ENCODE measurements at regions not wholly inside any gene's neighbourhood (a gene's known extent, or its start where the extent isn't known, plus 50 kb on each side); places are given as distances from the start of the nearest gene placed in this dataset.

DNA sequence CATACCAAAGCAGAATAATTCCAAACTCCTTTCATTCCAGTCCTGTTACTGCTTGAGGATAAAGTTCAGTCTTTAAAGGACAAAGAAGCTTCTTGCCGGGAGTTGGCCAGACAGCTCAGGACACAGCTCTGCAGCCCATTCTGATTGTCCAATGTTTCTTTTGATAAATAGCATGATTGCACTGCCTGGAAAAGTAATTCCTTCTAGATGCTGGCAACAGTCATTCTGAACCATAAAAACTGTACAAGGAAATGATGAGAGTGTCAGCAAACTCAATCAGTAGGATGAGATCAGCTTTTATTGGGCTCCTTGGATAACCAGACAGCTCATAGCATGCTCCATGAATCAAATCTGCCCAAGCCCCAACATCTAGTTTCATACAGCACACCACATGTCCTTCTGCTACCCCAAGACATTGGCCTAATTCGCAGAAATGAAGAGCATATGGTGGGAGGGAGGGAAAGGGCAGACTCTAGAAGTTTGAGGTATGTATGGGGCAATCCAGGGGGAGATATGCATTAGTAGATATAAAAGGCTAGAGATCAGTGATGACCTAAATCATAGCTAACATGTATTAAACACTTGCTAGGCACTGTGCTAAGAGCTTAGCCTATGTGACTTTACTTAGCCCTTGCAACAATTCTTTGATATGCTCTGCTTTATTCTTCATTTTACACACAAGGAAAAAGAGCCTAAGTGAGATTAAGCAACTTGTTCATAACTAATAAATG, 219.9 kb upstream of the NREP start:
- H2AFZ ChIP-seq (ENCODE audit: low read length): no peak overlapping the region
- no peak overlapping the region for H3K4me2 ChIP-seq (ENCODE audit: low read length)
- no peak overlapping the region for H3K27ac ChIP-seq (ENCODE audit: low read length)

DNA sequence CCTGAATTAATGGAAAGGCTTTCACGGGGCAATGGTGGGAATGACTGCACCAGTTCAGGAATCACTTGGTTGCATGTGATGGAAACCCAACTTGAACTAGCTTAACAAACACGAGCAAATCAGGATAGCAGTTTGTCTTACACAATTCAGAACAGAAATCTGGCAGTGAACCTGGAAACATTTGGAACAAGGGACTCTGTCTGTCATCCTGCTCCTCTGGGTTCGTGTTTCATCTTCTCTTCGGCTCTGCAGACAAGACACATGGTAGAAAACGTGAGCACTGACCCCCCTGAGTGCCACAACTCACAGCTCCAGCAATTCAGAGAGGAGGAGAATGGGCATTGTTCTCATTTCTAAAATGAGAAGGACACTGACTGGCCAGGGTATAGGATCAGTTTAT, 218.1 kb upstream of the NREP start:
- H3K36me3 ChIP-seq (ENCODE audit: low read depth, low read length): no peaks in the 10 kb centered on the region
- no TSS peak for BruUV-seq (replicated peaks)
- H3K79me2 ChIP-seq (ENCODE audit: low read length): no peaks in the 10 kb centered on the region
- no peaks in the 10 kb centered on the region for H4K20me1 ChIP-seq (ENCODE audit: low read length)
- H3K9me3 ChIP-seq (ENCODE audit: low read length): no peaks in the 10 kb centered on the region
- intact Hi-C loops (cut with micrococcal nuclease): no loop called here
- H3K27ac ChIP-seq (ENCODE audit: low read length): no peak overlapping the region
- no peak overlapping the region for H2AFZ ChIP-seq (ENCODE audit: low read length)
- no peak for ATAC-seq
- H3K4me3 ChIP-seq (ENCODE audit: low read length): no peak overlapping the region
- TF ChIP-seq EZH2phosphoT487 (IDR thresholded peaks at IDR 0.05; ENCODE audit: borderline replicate concordance, low read length) (no peak), EZH2 (IDR thresholded peaks at IDR 0.05; ENCODE audit: low read length, unreplicated experiment) (no peak)
- TF ChIP-seq, protein P1, sequence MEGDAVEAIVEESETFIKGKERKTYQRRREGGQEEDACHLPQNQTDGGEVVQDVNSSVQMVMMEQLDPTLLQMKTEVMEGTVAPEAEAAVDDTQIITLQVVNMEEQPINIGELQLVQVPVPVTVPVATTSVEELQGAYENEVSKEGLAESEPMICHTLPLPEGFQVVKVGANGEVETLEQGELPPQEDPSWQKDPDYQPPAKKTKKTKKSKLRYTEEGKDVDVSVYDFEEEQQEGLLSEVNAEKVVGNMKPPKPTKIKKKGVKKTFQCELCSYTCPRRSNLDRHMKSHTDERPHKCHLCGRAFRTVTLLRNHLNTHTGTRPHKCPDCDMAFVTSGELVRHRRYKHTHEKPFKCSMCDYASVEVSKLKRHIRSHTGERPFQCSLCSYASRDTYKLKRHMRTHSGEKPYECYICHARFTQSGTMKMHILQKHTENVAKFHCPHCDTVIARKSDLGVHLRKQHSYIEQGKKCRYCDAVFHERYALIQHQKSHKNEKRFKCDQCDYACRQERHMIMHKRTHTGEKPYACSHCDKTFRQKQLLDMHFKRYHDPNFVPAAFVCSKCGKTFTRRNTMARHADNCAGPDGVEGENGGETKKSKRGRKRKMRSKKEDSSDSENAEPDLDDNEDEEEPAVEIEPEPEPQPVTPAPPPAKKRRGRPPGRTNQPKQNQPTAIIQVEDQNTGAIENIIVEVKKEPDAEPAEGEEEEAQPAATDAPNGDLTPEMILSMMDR (conservative IDR thresholded peaks at IDR 0.05; ENCODE audit: low read depth, low read length): no peak
- H3K9me2 ChIP-seq (replicated peaks; ENCODE audit: low read length): no peaks in the 10 kb centered on the region
- CTCF ChIA-PET: no interaction called here
- 0 out of 2 replicates have a peak, but pooled peaks cover 3% of the 10 kb centered on the region for H3K27me3 ChIP-seq (ENCODE audit: low read length)
- no peak for DNase-seq
- no peaks in the 10 kb centered on the region for H3K4me1 ChIP-seq (ENCODE audit: insufficient read depth, low read length)
- H3K9ac ChIP-seq (ENCODE audit: low read length): no peak overlapping the region
- no peaks in the 10 kb centered on the region for H3F3A ChIP-seq (ENCODE audit: low read length, unreplicated experiment)
- POLR2A ChIA-PET (ENCODE audit: unreplicated experiment): no interaction called here
- no peak overlapping the region for H3K4me2 ChIP-seq (ENCODE audit: low read length)

More for the DNA sequence above, 219.9 kb upstream of the NREP start:
- Histone ChIP-seq H3K9me2 (replicated peaks; ENCODE audit: low read length) (no peaks in the 10 kb centered on the region), H3K9me3 (ENCODE audit: low read length) (no peaks in the 10 kb centered on the region), H3K79me2 (ENCODE audit: low read length) (no peaks in the 10 kb centered on the region), H4K20me1 (ENCODE audit: low read length) (no peaks in the 10 kb centered on the region), H3K4me1 (ENCODE audit: insufficient read depth, low read length) (no peaks in the 10 kb centered on the region), H3K36me3 (ENCODE audit: low read depth, low read length) (no peaks in the 10 kb centered on the region), H3K9ac (ENCODE audit: low read length) (no peak overlapping the region), H3K4me3 (ENCODE audit: low read length) (no peak overlapping the region), H3F3A (ENCODE audit: low read length, unreplicated experiment) (no peaks in the 10 kb centered on the region), H3K27me3 (ENCODE audit: low read length) (0 out of 2 replicates have a peak, but pooled peaks cover 3% of the 10 kb centered on the region)
- ATAC-seq: peak; percentile 85
- ChIA-PET CTCF (no interaction called here), POLR2A (ENCODE audit: unreplicated experiment) (no interaction called here)
- TF ChIP-seq EZH2phosphoT487 (IDR thresholded peaks at IDR 0.05; ENCODE audit: borderline replicate concordance, low read length): no peak
- TF ChIP-seq, protein P1 (conservative IDR thresholded peaks at IDR 0.05; ENCODE audit: low read depth, low read length): no peak
- TF ChIP-seq EZH2 (IDR thresholded peaks at IDR 0.05; ENCODE audit: low read length, unreplicated experiment): no peak
- DNase-seq: peak; percentile 36
- BruUV-seq (replicated peaks): no TSS peak
- intact Hi-C loops (cut with micrococcal nuclease): no loop called here

DNA sequence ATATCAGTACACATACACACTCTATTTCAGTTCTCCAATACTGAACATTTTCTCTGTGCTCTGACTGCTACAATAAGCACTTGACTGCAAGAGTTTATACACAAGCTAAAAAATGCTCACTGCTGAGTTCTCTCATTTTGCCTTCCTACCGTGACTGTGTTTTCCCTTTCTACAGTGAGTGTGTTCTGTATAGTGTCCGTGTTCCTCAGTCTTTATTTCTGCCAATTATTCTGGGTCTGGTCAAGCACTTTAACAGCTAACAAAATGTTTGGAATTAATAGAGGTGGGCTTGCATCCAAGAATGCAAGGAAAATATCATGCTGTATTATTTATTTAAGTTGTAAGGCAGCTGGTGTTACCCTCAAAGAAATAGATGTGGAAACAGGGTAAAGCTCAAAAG, 217.0 kb upstream of the NREP start:
- Histone ChIP-seq H3K27me3 (ENCODE audit: low read length) (0 out of 2 replicates have a peak, but pooled peaks cover 3% of the 10 kb centered on the region), H3K9me2 (replicated peaks; ENCODE audit: low read length) (no peaks in the 10 kb centered on the region), H3F3A (ENCODE audit: low read length, unreplicated experiment) (no peaks in the 10 kb centered on the region), H3K27ac (ENCODE audit: low read length) (no peak overlapping the region), H3K9ac (ENCODE audit: low read length) (no peak overlapping the region), H3K4me3 (ENCODE audit: low read length) (no peak overlapping the region), H2AFZ (ENCODE audit: low read length) (no peak overlapping the region), H3K79me2 (ENCODE audit: low read length) (no peaks in the 10 kb centered on the region), H4K20me1 (ENCODE audit: low read length) (no peaks in the 10 kb centered on the region), H3K9me3 (ENCODE audit: low read length) (no peaks in the 10 kb centered on the region), H3K4me1 (ENCODE audit: insufficient read depth, low read length) (no peaks in the 10 kb centered on the region), H3K36me3 (ENCODE audit: low read depth, low read length) (no peaks in the 10 kb centered on the region), H3K4me2 (ENCODE audit: low read length) (no peak overlapping the region)
- intact Hi-C loops (cut with micrococcal nuclease): no loop called here
- DNase-seq (no peak), ATAC-seq (no peak)
- no TSS peak for BruUV-seq (replicated peaks)
- ChIA-PET POLR2A (ENCODE audit: unreplicated experiment) (no interaction called here), CTCF (no interaction called here)
- TF ChIP-seq, protein P1 (conservative IDR thresholded peaks at IDR 0.05; ENCODE audit: low read depth, low read length): no peak
- TF ChIP-seq EZH2 (IDR thresholded peaks at IDR 0.05; ENCODE audit: low read length, unreplicated experiment) (no peak), EZH2phosphoT487 (IDR thresholded peaks at IDR 0.05; ENCODE audit: borderline replicate concordance, low read length) (no peak)
